WTC11 (cell line): ENCODE measurements at regions not wholly inside any gene's neighbourhood (a gene's known extent, or its start where the extent isn't known, plus 50 kb on each side); places are given as distances from the start of the nearest gene placed in this dataset.

ENCODE experiments used
- ATAC-seq: fragments of 200-7000 bp; cut with Tn5 transposase; 2 replicates; pipeline ENCODE4 v1.10.0; 2021; ENCODE audit warnings: mild to moderate bottlenecking, moderate library complexity
- CTCF ChIA-PET: fragments of 300-600 bp; sonication (Branson Sonifier 250); formaldehyde crosslinking; loops from one replicate; lab custom pipeline; 2021; ENCODE audit warnings: antibody characterized with exemption; lab: Charles Lee
- POLR2A ChIA-PET: fragments of 350-600 bp; sonication (Branson Sonifier 250); formaldehyde crosslinking; loops from one replicate; lab custom pipeline; 2021; ENCODE audit warnings: antibody characterized with exemption; lab: Charles Lee
- DNase-seq: peaks from one replicate; pipeline ENCODE4 v3.0.0; 2021; ENCODE audit warnings: low spot score
- H3K27ac Mint-ChIP-seq: 2 replicates; pipeline ENCODE4 v1.8.0; 2021; ENCODE audit warnings: mixed read lengths
- H3K27me3 Mint-ChIP-seq: 2 replicates; pipeline ENCODE4 v1.8.0; 2021; ENCODE audit warnings: low read depth, mild to moderate bottlenecking, moderate library complexity, mixed read lengths
- H3K36me3 Mint-ChIP-seq: 2 replicates; pipeline ENCODE4 v1.8.0; 2021; ENCODE audit warnings: mixed read lengths
- H3K4me1 Mint-ChIP-seq: 2 replicates; pipeline ENCODE4 v1.8.0; 2022; ENCODE audit warnings: mixed read lengths
- H3K4me3 Mint-ChIP-seq: 2 replicates; pipeline ENCODE4 v1.8.0; 2021; ENCODE audit warnings: mild to moderate bottlenecking, moderate library complexity, mixed read lengths
- H3K9me3 Mint-ChIP-seq: 2 replicates; pipeline ENCODE4 v1.8.0; 2021; ENCODE audit warnings: mixed read lengths
- ATF1 ChIP-seq: sonication (generic); formaldehyde crosslinking; IDR thresholded peaks from 2 replicates; pipeline ENCODE4 v1.8.1; 2023; ENCODE audit warnings: mild to moderate bottlenecking, moderate library complexity, missing genetic modification reagents
- ELF4 ChIP-seq: sonication (generic); formaldehyde crosslinking; IDR thresholded peaks from 2 replicates; pipeline ENCODE4 v1.8.1; 2022; ENCODE audit warnings: low read depth, mild to moderate bottlenecking, moderate library complexity, missing genetic modification reagents
- GTF2I ChIP-seq: fragments of 250-450 bp; sonication (Bioruptor Pico); conservative IDR thresholded peaks from 2 replicates; pipeline ENCODE4 v1.4.0; 2021; ENCODE audit warnings: mild to moderate bottlenecking
- HMGA2 ChIP-seq: fragments of 250-450 bp; sonication (Bioruptor Pico); IDR thresholded peaks from 2 replicates; pipeline ENCODE4 v1.4.0; 2021; ENCODE audit warnings: mild to moderate bottlenecking, moderate library complexity
- IRF2 ChIP-seq: sonication (generic); formaldehyde crosslinking; IDR thresholded peaks from 2 replicates; pipeline ENCODE4 v1.8.0; 2022; ENCODE audit warnings: low read depth, missing genetic modification reagents, borderline replicate concordance
- JUN ChIP-seq: sonication (generic); formaldehyde crosslinking; IDR thresholded peaks from 2 replicates; pipeline ENCODE4 v1.8.0; 2023; ENCODE audit warnings: mild to moderate bottlenecking, missing genetic modification reagents
- NFYB ChIP-seq: sonication (generic); formaldehyde crosslinking; conservative IDR thresholded peaks from 2 replicates; pipeline ENCODE4 v1.8.0; 2022; ENCODE audit warnings: low read depth, missing genetic modification reagents
- SMAD4 ChIP-seq: sonication (generic); formaldehyde crosslinking; IDR thresholded peaks from 2 replicates; pipeline ENCODE4 v1.8.0; 2022; ENCODE audit warnings: mild to moderate bottlenecking, missing genetic modification reagents
- TCF7 ChIP-seq: sonication (generic); formaldehyde crosslinking; IDR thresholded peaks from 2 replicates; pipeline ENCODE4 v1.8.0; 2022; ENCODE audit warnings: mild to moderate bottlenecking, low read depth, missing genetic modification reagents, moderate library complexity
- TEAD4 ChIP-seq: sonication (generic); formaldehyde crosslinking; IDR thresholded peaks from 2 replicates; pipeline ENCODE4 v1.8.0; 2022; ENCODE audit warnings: mild to moderate bottlenecking, missing genetic modification reagents
- ZNF138 ChIP-seq: sonication (generic); formaldehyde crosslinking; conservative IDR thresholded peaks from 2 replicates; pipeline ENCODE4 v1.8.1; 2022; ENCODE audit warnings: mild to moderate bottlenecking, moderate library complexity, missing genetic modification reagents
- ZNF263 ChIP-seq: sonication (generic); formaldehyde crosslinking; IDR thresholded peaks from 2 replicates; pipeline ENCODE4 v1.8.1; 2022; ENCODE audit warnings: low read depth, mild to moderate bottlenecking, moderate library complexity, missing genetic modification reagents
- ZNF317 ChIP-seq: sonication (generic); formaldehyde crosslinking; IDR thresholded peaks from 2 replicates; pipeline ENCODE4 v1.8.1; 2023; ENCODE audit warnings: low read depth, mild to moderate bottlenecking, moderate library complexity, missing genetic modification reagents, borderline replicate concordance
- ZNF423 ChIP-seq: fragments of 250-450 bp; sonication (Bioruptor Pico); IDR thresholded peaks from 2 replicates; pipeline ENCODE4 v2.1.2; 2022; ENCODE audit warnings: mild to moderate bottlenecking, moderate library complexity
- ZNF671 ChIP-seq: fragments of 250-450 bp; sonication (Bioruptor Pico); IDR thresholded peaks from 2 replicates; pipeline ENCODE4 v1.8.0; 2021; ENCODE audit warnings: mild to moderate bottlenecking
- TF ChIP-seq, protein P1 (sequence below): sonication (generic); formaldehyde crosslinking; IDR thresholded peaks from 2 replicates; pipeline ENCODE4 v1.8.1; 2022; ENCODE audit warnings: missing genetic modification reagents, borderline replicate concordance
- TF ChIP-seq, protein P2 (sequence below): sonication (generic); formaldehyde crosslinking; IDR thresholded peaks from 2 replicates; pipeline ENCODE4 v1.8.1; 2022; ENCODE audit warnings: mild to moderate bottlenecking, moderate library complexity, missing genetic modification reagents
- TF ChIP-seq, protein P3 (sequence below): sonication (generic); formaldehyde crosslinking; IDR thresholded peaks from 2 replicates; pipeline ENCODE4 v1.8.0; 2022; ENCODE audit warnings: mild to moderate bottlenecking, missing genetic modification reagents
- TF ChIP-seq, protein P4 (sequence below): sonication (generic); formaldehyde crosslinking; IDR thresholded peaks from 2 replicates; pipeline ENCODE4 v1.8.1; 2023; ENCODE audit warnings: mild to moderate bottlenecking, missing genetic modification reagents, moderate library complexity
- TF ChIP-seq, protein P5 (sequence below): sonication (generic); formaldehyde crosslinking; conservative IDR thresholded peaks from 2 replicates; pipeline ENCODE4 v1.8.1; 2023; ENCODE audit warnings: mild to moderate bottlenecking, low read depth, missing genetic modification reagents, moderate library complexity

DNA sequence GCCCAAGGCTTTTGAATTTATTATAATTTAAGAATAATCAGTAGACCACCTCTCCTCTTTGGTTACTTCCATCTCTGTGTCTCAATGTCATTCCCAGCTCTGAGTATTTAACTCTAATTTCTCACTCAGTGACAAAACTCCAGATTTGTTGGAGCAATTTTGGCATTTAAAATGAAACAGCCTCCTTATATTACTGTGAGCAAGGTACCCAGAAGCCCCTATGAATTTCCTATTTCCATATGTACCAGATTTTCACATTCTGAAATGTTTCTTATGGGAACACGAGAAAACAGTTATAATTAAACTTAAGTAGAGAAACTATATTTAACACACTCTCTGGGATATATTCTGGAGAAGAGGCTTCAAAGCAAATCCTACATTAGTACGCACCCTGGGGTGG lies 285.4 kb upstream of the CDH8 start (continued):
- TF ChIP-seq, protein P1, sequence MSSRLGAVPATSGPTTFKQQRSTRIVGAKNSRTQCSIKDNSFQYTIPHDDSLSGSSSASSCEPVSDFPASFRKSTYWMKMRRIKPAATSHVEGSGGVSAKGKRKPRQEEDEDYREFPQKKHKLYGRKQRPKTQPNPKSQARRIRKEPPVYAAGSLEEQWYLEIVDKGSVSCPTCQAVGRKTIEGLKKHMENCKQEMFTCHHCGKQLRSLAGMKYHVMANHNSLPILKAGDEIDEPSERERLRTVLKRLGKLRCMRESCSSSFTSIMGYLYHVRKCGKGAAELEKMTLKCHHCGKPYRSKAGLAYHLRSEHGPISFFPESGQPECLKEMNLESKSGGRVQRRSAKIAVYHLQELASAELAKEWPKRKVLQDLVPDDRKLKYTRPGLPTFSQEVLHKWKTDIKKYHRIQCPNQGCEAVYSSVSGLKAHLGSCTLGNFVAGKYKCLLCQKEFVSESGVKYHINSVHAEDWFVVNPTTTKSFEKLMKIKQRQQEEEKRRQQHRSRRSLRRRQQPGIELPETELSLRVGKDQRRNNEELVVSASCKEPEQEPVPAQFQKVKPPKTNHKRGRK, result no peak

DNA sequence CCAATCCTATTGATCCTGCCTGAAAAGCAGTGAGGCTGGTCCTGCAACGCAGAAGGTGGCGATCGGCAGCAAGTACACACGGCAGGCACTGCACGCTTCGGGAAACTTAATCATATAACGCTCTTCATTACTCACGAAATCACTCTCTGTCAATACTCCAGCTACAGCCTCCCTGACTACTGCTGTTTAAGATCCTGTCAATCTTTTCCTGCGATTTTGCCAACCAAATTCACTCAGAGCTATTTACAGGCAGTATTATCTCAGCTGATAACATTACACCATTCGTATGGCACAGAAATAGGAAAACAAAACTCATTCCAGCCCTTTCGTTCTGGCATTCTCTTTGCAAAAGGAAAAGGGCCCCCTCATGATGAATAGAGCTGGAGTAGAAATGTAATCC lies 262.4 kb upstream of the CDH8 start:
- H3K36me3 Mint-ChIP-seq, result no peaks in the 10 kb centered on the region
- POLR2A ChIA-PET, result interaction anchor here (0.5 kb wide), 1 partner anchor 44 kb away, joined by 3 read pairs; no protein-coding TSS in a partner anchor
- H3K4me1 Mint-ChIP-seq, result no peaks in the 10 kb centered on the region
- H3K4me3 Mint-ChIP-seq, result no peak overlapping the region
- no peak overlapping the region for H3K27ac Mint-ChIP-seq
- DNase-seq (no peak), ATAC-seq (no peak; the same call in 1 of the 2 replicates)
- no peaks in the 10 kb centered on the region for H3K27me3 Mint-ChIP-seq
- TF ChIP-seq ZNF138 (no peak), HMGA2 (CRISPR knock-in tag) (no peak), TEAD4 (CRISPR knock-in tag) (no peak), ZNF317 (CRISPR knock-in tag) (no peak), ZNF263 (CRISPR knock-in tag) (no peak)
- TF ChIP-seq, protein P2, sequence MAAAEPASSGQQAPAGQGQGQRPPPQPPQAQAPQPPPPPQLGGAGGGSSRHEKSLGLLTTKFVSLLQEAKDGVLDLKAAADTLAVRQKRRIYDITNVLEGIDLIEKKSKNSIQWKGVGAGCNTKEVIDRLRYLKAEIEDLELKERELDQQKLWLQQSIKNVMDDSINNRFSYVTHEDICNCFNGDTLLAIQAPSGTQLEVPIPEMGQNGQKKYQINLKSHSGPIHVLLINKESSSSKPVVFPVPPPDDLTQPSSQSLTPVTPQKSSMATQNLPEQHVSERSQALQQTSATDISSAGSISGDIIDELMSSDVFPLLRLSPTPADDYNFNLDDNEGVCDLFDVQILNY (CRISPR knock-in tag), result no peak
- TF ChIP-seq, protein P3, sequence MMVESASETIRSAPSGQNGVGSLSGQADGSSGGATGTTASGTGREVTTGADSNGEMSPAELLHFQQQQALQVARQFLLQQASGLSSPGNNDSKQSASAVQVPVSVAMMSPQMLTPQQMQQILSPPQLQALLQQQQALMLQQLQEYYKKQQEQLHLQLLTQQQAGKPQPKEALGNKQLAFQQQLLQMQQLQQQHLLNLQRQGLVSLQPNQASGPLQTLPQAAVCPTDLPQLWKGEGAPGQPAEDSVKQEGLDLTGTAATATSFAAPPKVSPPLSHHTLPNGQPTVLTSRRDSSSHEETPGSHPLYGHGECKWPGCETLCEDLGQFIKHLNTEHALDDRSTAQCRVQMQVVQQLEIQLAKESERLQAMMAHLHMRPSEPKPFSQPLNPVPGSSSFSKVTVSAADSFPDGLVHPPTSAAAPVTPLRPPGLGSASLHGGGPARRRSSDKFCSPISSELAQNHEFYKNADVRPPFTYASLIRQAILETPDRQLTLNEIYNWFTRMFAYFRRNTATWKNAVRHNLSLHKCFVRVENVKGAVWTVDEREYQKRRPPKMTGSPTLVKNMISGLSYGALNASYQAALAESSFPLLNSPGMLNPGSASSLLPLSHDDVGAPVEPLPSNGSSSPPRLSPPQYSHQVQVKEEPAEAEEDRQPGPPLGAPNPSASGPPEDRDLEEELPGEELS, result no peak
- H3K9me3 Mint-ChIP-seq, result peaks cover 16% of the 10 kb centered on the region
- CTCF ChIA-PET, result interaction anchor here (1.4 kb wide), 1 partner anchor 991 kb away, joined by 5 read pairs; no protein-coding TSS in a partner anchor

DNA sequence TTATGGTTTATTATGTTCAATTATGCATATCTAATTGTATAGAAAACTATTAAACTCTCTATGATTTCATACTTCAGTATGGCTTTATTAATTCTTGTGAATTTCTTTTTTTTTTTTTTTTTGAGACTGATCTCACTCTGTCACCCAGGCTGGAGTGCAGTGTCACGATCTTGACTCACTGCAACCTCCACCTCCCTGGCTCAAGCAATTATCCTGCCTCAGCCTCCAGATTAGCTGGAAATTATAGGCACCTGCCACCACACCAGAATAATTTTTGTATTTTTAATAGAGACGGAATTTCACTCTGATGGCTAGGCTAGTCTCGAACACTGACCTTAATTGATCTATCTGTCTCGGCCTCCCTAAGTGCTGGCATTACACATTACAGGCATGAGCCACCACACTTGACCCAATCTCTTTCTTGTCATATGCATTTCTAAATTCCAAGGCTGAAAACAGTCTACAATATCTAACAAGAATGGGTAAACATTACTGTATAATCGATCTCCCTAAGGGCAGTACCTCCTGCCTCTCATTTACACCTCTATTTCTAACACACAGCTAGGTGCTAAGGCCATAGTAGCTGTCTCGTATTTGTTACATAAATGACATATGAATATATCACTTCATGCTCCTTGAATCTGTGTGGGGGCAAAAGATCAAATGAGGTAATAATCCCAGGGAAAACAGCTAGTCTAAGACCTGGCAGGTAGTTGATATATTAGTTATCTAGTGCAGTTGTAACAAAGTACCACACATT lies 258.2 kb upstream of the CDH8 start:
- TF ChIP-seq ZNF423 (CRISPR knock-in tag) (no peak), TCF7 (CRISPR knock-in tag) (no peak), ATF1 (CRISPR knock-in tag) (no peak), JUN (CRISPR knock-in tag) (no peak)
- ChIA-PET POLR2A (no interaction called here), CTCF (no interaction called here)
- H3K9me3 Mint-ChIP-seq, result no peaks in the 10 kb centered on the region
- no peak for DNase-seq
- H3K27me3 Mint-ChIP-seq, result no peaks in the 10 kb centered on the region
- H3K4me3 Mint-ChIP-seq, result no peak overlapping the region
- H3K4me1 Mint-ChIP-seq, result no peaks in the 10 kb centered on the region
- no peak overlapping the region for H3K27ac Mint-ChIP-seq
- H3K36me3 Mint-ChIP-seq, result no peaks in the 10 kb centered on the region
- ATAC-seq, result no peak

DNA sequence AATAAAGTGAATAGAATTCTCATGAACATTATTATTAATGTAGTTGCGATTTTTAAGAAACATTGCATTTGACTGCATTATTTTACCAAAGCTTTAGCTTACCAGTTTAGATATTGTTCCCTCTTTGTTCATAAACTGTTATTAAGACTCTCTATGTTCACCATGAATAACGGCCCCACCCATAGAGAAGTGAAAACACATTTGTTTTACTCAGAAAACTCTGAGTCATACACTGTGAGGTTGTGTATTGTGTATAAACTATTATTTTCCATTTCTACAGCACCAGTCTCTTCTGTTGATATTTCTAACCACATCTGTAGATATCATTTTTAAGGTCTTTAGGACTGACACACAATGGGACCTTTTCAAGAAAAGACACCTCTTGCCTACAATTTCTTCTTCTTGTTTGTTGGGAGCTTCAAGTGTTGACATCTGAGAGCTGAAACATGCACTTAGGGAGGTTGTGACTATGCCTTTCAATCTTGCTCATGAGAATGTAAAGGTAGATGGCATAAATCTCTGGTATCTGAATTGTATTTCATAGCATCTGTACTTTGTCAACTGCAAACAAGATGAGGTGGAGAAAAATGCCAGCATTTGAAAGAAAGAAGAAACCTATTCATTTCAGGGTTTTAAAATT lies 252.9 kb upstream of the CDH8 start:
- POLR2A ChIA-PET, result no interaction called here
- Mint-ChIP-seq H3K27ac (no peak overlapping the region), H3K36me3 (no peaks in the 10 kb centered on the region), H3K9me3 (no peaks in the 10 kb centered on the region), H3K27me3 (no peaks in the 10 kb centered on the region), H3K4me3 (no peak overlapping the region), H3K4me1 (no peaks in the 10 kb centered on the region)
- CTCF ChIA-PET, result no interaction called here
- no peak for DNase-seq
- no peak for ATAC-seq
- TF ChIP-seq ELF4 (CRISPR knock-in tag) (no peak), ZNF671 (CRISPR knock-in tag) (no peak), GTF2I (CRISPR knock-in tag) (no peak), IRF2 (CRISPR knock-in tag) (no peak), SMAD4 (CRISPR knock-in tag) (no peak), ZNF317 (CRISPR knock-in tag) (no peak), NFYB (no peak)
- TF ChIP-seq, protein P4, sequence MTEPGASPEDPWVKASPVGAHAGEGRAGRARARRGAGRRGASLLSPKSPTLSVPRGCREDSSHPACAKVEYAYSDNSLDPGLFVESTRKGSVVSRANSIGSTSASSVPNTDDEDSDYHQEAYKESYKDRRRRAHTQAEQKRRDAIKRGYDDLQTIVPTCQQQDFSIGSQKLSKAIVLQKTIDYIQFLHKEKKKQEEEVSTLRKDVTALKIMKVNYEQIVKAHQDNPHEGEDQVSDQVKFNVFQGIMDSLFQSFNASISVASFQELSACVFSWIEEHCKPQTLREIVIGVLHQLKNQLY, result no peak
- TF ChIP-seq, protein P1, result no peak
- TF ChIP-seq, protein P5, sequence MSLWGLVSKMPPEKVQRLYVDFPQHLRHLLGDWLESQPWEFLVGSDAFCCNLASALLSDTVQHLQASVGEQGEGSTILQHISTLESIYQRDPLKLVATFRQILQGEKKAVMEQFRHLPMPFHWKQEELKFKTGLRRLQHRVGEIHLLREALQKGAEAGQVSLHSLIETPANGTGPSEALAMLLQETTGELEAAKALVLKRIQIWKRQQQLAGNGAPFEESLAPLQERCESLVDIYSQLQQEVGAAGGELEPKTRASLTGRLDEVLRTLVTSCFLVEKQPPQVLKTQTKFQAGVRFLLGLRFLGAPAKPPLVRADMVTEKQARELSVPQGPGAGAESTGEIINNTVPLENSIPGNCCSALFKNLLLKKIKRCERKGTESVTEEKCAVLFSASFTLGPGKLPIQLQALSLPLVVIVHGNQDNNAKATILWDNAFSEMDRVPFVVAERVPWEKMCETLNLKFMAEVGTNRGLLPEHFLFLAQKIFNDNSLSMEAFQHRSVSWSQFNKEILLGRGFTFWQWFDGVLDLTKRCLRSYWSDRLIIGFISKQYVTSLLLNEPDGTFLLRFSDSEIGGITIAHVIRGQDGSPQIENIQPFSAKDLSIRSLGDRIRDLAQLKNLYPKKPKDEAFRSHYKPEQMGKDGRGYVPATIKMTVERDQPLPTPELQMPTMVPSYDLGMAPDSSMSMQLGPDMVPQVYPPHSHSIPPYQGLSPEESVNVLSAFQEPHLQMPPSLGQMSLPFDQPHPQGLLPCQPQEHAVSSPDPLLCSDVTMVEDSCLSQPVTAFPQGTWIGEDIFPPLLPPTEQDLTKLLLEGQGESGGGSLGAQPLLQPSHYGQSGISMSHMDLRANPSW (CRISPR knock-in tag), result no peak
